ENCODE measurements at regions not wholly inside any gene's neighbourhood (a gene's known extent, or its start where the extent isn't known, plus 50 kb on each side); places are given as distances from the start of the nearest gene placed in this dataset.

GRCh38 chrX:25180242-25180641, 164.5 kb upstream of the ARX start:
- H3K4me3 ChIP-seq (ENCODE audit: low read depth, low read length), result no peak overlapping the region
- no peak for TF ChIP-seq CTCF (conservative IDR thresholded peaks at IDR 0.05; ENCODE audit: low read depth, low read length)
- DNase-seq (ENCODE audit: low read depth), result no peak

- DNase-seq (ENCODE audit: low read depth), result no peak
- no peak for TF ChIP-seq CTCF (conservative IDR thresholded peaks at IDR 0.05; ENCODE audit: low read depth, low read length)
- H3K4me3 ChIP-seq (ENCODE audit: low read depth, low read length), result no peak overlapping the region
These were observed 162.8 kb upstream of the ARX start for GRCh38 chrX:25178555-25178954.

- no peak for TF ChIP-seq CTCF (conservative IDR thresholded peaks at IDR 0.05; ENCODE audit: low read depth, low read length)
- H3K4me3 ChIP-seq (ENCODE audit: low read depth, low read length), result no peak overlapping the region
- no peak for DNase-seq (ENCODE audit: low read depth)
These were observed 160.0 kb upstream of the ARX start for GRCh38 chrX:25175743-25176142.

- no peak for TF ChIP-seq CTCF (conservative IDR thresholded peaks at IDR 0.05; ENCODE audit: low read depth, low read length)
- H3K4me3 ChIP-seq (ENCODE audit: low read depth, low read length), result no peak overlapping the region
- DNase-seq (ENCODE audit: low read depth), result no peak
These were observed 159.4 kb upstream of the ARX start for GRCh38 chrX:25175171-25175570.

- TF ChIP-seq CTCF (conservative IDR thresholded peaks at IDR 0.05; ENCODE audit: low read depth, low read length), result no peak
- no peak for DNase-seq (ENCODE audit: low read depth)
- no peak overlapping the region for H3K4me3 ChIP-seq (ENCODE audit: low read depth, low read length)
These were observed 150.8 kb upstream of the ARX start for GRCh38 chrX:25166546-25166945.

GRCh38 chrX:25166145-25166544, 150.4 kb upstream of the ARX start:
- no peak for DNase-seq (ENCODE audit: low read depth)
- H3K4me3 ChIP-seq (ENCODE audit: low read depth, low read length), result no peak overlapping the region
- no peak for TF ChIP-seq CTCF (conservative IDR thresholded peaks at IDR 0.05; ENCODE audit: low read depth, low read length)

- no peak for TF ChIP-seq CTCF (conservative IDR thresholded peaks at IDR 0.05; ENCODE audit: low read depth, low read length)
- H3K4me3 ChIP-seq (ENCODE audit: low read depth, low read length), result no peak overlapping the region
- no peak for DNase-seq (ENCODE audit: low read depth)
These were observed 142.9 kb upstream of the ARX start for GRCh38 chrX:25158635-25159034.
